ENCODE measurements at regions not wholly inside any gene's neighbourhood (a gene's known extent, or its start where the extent isn't known, plus 50 kb on each side); places are given as distances from the start of the nearest gene placed in this dataset.

DNA sequence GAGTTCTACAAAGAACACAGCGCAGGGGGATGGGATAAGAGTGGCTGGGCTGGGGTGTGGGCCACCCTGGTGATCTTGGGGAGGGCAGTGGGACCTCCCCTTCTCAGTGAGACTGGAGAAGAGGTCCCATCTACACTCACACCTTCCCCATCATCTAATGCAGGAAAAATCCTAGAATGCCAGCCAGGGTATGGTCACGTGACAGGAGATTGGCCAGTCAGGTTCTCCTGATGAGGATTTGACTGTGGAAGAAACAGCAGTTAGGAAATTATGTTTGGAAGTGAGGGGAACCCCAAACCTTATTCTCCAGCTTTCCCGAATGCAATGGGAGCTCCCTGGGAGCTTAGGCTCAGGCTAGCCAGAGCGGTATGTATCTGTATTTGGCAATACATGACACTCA, 158.8 kb upstream of the GRB10 start:
- H3K27me3 Mint-ChIP-seq: peaks cover 5 to 15% of the 10 kb centered on the region in 2 donors
- no peak overlapping the region for H3K4me3 Mint-ChIP-seq
- no peak for DNase-seq
- no peaks in the 10 kb centered on the region for H3K9me3 ChIP-seq (ENCODE audit: control insufficient read depth in 1 of 2, low read length in 2 of 2)
- H3K4me1 Mint-ChIP-seq: no peaks in the 10 kb centered on the region
- peaks cover 0 to 6% (median 0%) of the 10 kb centered on the region in 8 donors for H3K9me3 Mint-ChIP-seq
- no peaks in the 10 kb centered on the region for H3K27me3 ChIP-seq (ENCODE audit: insufficient read depth, low read length)
- H3K4me1 ChIP-seq (ENCODE audit: insufficient read depth, low read length): no peaks in the 10 kb centered on the region
- ChIA-PET CTCF (ENCODE audit: partially characterized antibody) (no interaction called here), POLR2A (ENCODE audit: partially characterized antibody) (no interaction called here)
- H3K36me3 ChIP-seq (ENCODE audit: insufficient read depth, low read length): no peaks in the 10 kb centered on the region
- intact Hi-C loops (cut with micrococcal nuclease): no loop called here
- H3K27ac Mint-ChIP-seq: no peak overlapping the region
- H3K4me3 ChIP-seq (ENCODE audit: low read length in 2 of 2): no peak overlapping the region
- no peaks in the 10 kb centered on the region for H3K36me3 Mint-ChIP-seq
- H3K27ac ChIP-seq (ENCODE audit: low read depth, low read length): no peak overlapping the region

DNA sequence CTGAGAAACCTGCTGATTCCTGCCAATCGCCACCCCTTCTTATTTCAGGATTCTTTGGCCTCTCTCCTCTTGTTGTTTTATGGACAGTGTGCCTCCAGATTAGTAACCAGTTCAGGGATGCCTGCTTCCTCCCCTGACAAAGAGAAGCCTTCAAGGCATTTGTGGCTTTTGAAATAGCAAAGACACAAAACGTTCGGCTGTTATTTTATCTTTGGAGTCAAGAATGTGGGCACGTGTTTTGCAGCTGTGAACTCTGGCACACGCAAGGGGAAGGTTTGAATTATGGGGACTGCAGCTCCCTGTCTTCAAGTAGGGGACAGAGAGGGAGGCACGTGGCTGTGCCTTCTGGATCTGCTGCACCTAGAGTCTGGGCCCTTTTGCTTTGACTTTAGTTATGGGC, 157.9 kb upstream of the GRB10 start:
- H3K36me3 ChIP-seq (ENCODE audit: insufficient read depth, low read length): no peaks in the 10 kb centered on the region
- no peaks in the 10 kb centered on the region for H3K4me1 ChIP-seq (ENCODE audit: insufficient read depth, low read length)
- intact Hi-C loops (cut with micrococcal nuclease): no loop called here
- Mint-ChIP-seq H3K27ac (no peak overlapping the region), H3K4me1 (no peaks in the 10 kb centered on the region), H3K9me3 (peaks cover 0 to 9% (median 5%) of the 10 kb centered on the region in 8 donors), H3K4me3 (no peak overlapping the region), H3K36me3 (no peaks in the 10 kb centered on the region), H3K27me3 (peaks cover 5 to 16% of the 10 kb centered on the region in 2 donors)
- no peak overlapping the region for H3K27ac ChIP-seq (ENCODE audit: low read depth, low read length)
- no peaks in the 10 kb centered on the region for H3K9me3 ChIP-seq (ENCODE audit: control insufficient read depth in 1 of 2, low read length in 2 of 2)
- no peak for DNase-seq
- CTCF ChIA-PET (ENCODE audit: partially characterized antibody): no interaction called here
- H3K4me3 ChIP-seq (ENCODE audit: low read length in 2 of 2): no peak overlapping the region
- POLR2A ChIA-PET (ENCODE audit: partially characterized antibody): no interaction called here
- no peaks in the 10 kb centered on the region for H3K27me3 ChIP-seq (ENCODE audit: insufficient read depth, low read length)

DNA sequence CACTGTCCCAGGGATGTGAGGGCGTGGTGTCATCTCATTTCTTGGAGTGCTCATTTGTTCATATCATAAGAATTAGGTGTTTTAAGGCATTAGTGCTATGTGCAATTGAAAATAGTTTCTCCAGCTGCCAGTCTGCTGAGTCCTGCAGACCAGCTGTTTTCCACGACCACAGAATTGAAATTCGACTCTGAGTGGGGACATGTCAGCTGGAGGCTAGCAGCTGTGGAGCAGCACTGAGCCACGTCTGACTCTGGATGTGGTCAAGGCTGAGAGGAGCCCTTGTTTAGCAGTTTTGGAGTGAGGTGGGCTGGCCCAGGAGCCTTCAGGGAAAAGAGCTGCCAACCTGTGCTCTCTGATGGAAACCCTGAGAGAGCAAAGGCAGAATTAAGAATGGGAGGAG, 156.3 kb upstream of the GRB10 start:
- no peak overlapping the region for H3K4me3 Mint-ChIP-seq
- H3K4me3 ChIP-seq (ENCODE audit: low read length in 2 of 2): no peak overlapping the region
- ChIA-PET POLR2A (ENCODE audit: partially characterized antibody) (no interaction called here), CTCF (ENCODE audit: partially characterized antibody) (no interaction called here)
- no peaks in the 10 kb centered on the region for H3K4me1 ChIP-seq (ENCODE audit: insufficient read depth, low read length)
- H3K27me3 ChIP-seq (ENCODE audit: insufficient read depth, low read length): no peaks in the 10 kb centered on the region
- no peaks in the 10 kb centered on the region for H3K36me3 ChIP-seq (ENCODE audit: insufficient read depth, low read length)
- no peak for DNase-seq
- peaks cover 5 to 17% of the 10 kb centered on the region in 2 donors for H3K27me3 Mint-ChIP-seq
- H3K9me3 Mint-ChIP-seq: peaks cover 0 to 12% (median 7%) of the 10 kb centered on the region in 8 donors
- H3K27ac Mint-ChIP-seq: no peak overlapping the region
- no peaks in the 10 kb centered on the region for H3K9me3 ChIP-seq (ENCODE audit: control insufficient read depth in 1 of 2, low read length in 2 of 2)
- H3K27ac ChIP-seq (ENCODE audit: low read depth, low read length): no peak overlapping the region
- H3K36me3 Mint-ChIP-seq: no peaks in the 10 kb centered on the region
- no peaks in the 10 kb centered on the region for H3K4me1 Mint-ChIP-seq
- intact Hi-C loops (cut with micrococcal nuclease): no loop called here

DNA sequence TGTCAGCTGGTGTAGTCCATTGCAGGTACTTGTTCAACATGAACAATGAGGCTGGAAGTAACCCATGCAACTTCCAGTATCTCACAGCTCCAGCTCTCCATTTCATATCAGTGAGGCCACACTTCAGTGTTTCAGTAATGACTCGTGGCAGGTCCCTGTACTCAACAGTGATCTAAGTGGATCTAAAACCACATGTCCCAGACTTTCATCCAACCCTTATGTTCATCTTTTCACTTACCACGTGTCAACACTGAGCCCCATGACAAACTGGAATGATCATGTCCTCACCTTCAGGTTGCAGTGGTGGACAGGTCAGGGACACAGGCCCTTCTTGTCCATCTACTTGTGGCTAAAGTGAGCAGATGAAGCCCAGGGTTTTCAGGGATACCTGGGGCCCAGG, 155.0 kb upstream of the GRB10 start:
- H3K9me3 ChIP-seq (ENCODE audit: control insufficient read depth in 1 of 2, low read length in 2 of 2): no peaks in the 10 kb centered on the region
- H3K4me3 Mint-ChIP-seq: no peak overlapping the region
- H3K27ac Mint-ChIP-seq: no peak overlapping the region
- ChIA-PET POLR2A (ENCODE audit: partially characterized antibody) (no interaction called here), CTCF (ENCODE audit: partially characterized antibody) (no interaction called here)
- no peaks in the 10 kb centered on the region for H3K27me3 ChIP-seq (ENCODE audit: insufficient read depth, low read length)
- intact Hi-C loops (cut with micrococcal nuclease): no loop called here
- H3K9me3 Mint-ChIP-seq: peaks cover 0 to 18% (median 8%) of the 10 kb centered on the region in 8 donors
- no peak overlapping the region for H3K27ac ChIP-seq (ENCODE audit: low read depth, low read length)
- no peaks in the 10 kb centered on the region for H3K4me1 Mint-ChIP-seq
- DNase-seq: no peak
- no peak overlapping the region for H3K4me3 ChIP-seq (ENCODE audit: low read length in 2 of 2)
- H3K4me1 ChIP-seq (ENCODE audit: insufficient read depth, low read length): no peaks in the 10 kb centered on the region
- H3K27me3 Mint-ChIP-seq: peaks cover 10 to 20% of the 10 kb centered on the region in 2 donors
- no peaks in the 10 kb centered on the region for H3K36me3 ChIP-seq (ENCODE audit: insufficient read depth, low read length)
- H3K36me3 Mint-ChIP-seq: no peaks in the 10 kb centered on the region

DNA sequence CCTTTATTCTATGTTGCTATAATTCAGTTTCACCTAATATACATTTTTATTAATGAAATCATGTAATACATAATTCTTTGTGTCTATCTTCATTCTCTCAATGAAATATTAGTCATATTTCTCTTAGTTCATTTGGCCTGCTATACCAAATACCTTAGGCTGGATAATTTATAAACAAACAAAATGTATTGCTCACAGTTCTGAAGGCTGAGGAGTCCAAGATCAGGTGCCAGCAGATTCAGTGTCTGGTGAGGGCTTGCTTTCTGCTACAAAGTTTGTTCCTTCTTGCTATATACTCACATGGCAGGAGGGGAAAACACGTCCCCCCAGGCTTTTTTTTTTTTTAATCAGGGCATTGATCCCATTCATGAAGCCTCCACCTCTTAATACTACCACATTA, 143.4 kb upstream of the GRB10 start:
- no peak for DNase-seq
- Histone ChIP-seq H3K4me1 (ENCODE audit: insufficient read depth, low read length) (no peaks in the 10 kb centered on the region), H3K27me3 (ENCODE audit: insufficient read depth, low read length) (no peaks in the 10 kb centered on the region), H3K9me3 (ENCODE audit: control insufficient read depth in 1 of 2, low read length in 2 of 2) (no peaks in the 10 kb centered on the region), H3K4me3 (ENCODE audit: low read length in 2 of 2) (no peak overlapping the region), H3K27ac (ENCODE audit: low read depth, low read length) (no peak overlapping the region), H3K36me3 (ENCODE audit: insufficient read depth, low read length) (no peaks in the 10 kb centered on the region)
- ChIA-PET POLR2A (ENCODE audit: partially characterized antibody) (no interaction called here), CTCF (ENCODE audit: partially characterized antibody) (no interaction called here)
- Mint-ChIP-seq H3K27me3 (peaks cover 1 to 6% of the 10 kb centered on the region in 2 donors), H3K36me3 (no peaks in the 10 kb centered on the region), H3K27ac (no peak overlapping the region), H3K4me1 (peaks cover 0 to 2% (median 0%) of the 10 kb centered on the region in 4 donors), H3K9me3 (no peaks in the 10 kb centered on the region), H3K4me3 (no peak overlapping the region)
- intact Hi-C loops (cut with micrococcal nuclease): no loop called here

DNA sequence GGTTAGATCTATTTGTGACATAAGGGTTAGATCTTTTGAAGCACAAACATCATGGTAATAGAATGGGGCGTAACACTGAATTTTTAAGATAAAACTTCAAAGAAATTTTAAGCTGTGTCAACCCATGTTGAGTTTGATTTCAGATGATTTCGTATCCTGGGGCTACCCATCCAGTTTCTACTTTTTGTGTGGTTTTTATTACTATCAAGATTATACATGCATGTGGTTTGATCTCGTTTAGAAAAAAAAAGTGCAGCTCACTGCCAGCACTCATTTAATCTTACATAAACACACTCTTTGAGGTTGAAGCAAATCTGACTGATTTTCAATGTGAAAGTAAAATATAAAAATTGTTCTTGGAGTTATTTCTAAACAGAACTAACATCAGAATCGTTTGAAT, 140.8 kb upstream of the GRB10 start:
- CTCF ChIA-PET (ENCODE audit: partially characterized antibody): no interaction called here
- Mint-ChIP-seq H3K36me3 (no peaks in the 10 kb centered on the region), H3K4me3 (no peak overlapping the region), H3K27me3 (peaks cover 1 to 11% of the 10 kb centered on the region in 2 donors), H3K27ac (no peak overlapping the region), H3K4me1 (peaks cover 0 to 2% (median 0%) of the 10 kb centered on the region in 4 donors), H3K9me3 (no peaks in the 10 kb centered on the region)
- no peak overlapping the region for H3K27ac ChIP-seq (ENCODE audit: low read depth, low read length)
- no peaks in the 10 kb centered on the region for H3K36me3 ChIP-seq (ENCODE audit: insufficient read depth, low read length)
- no peak overlapping the region for H3K4me3 ChIP-seq (ENCODE audit: low read length in 2 of 2)
- H3K9me3 ChIP-seq (ENCODE audit: control insufficient read depth in 1 of 2, low read length in 2 of 2): no peaks in the 10 kb centered on the region
- H3K27me3 ChIP-seq (ENCODE audit: insufficient read depth, low read length): no peaks in the 10 kb centered on the region
- H3K4me1 ChIP-seq (ENCODE audit: insufficient read depth, low read length): no peaks in the 10 kb centered on the region
- POLR2A ChIA-PET (ENCODE audit: partially characterized antibody): no interaction called here
- no peak for DNase-seq
- intact Hi-C loops (cut with micrococcal nuclease): no loop called here

DNA sequence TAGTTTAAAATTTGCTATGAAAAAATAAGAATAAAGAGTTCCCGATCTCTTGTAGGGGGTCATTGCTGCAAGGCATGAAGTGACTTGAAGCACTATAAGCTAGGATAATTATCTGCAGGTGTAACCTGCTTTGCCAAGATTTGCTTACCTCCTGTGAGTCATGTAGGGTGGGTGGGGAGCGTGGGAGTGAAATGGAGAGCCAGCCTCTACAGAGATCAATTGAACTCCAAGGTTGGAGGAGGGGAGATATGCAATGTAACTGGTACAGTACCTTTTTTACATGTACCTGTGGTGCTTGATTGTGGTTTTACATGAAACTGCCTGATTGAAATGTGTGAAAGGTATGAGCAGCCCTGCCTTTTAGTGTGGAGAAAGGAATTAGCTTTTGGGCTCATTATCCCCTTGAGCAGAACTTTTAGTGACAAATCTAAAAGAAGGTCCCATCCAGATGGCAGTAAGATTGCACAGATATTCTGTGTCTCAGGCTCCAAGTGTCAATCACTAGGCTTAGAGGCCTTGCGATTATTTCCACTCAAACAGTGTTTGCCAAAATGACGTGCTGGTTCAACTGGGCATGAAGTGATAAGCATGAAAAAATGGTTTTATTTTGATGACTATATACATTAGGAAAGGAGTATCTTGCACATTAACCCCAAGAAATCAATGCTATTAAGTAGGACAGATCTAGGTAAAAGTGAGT, 138.6 kb upstream of the GRB10 start:
- H3K9me3 ChIP-seq (ENCODE audit: control insufficient read depth in 1 of 2, low read length in 2 of 2): no peaks in the 10 kb centered on the region
- H3K27me3 ChIP-seq (ENCODE audit: insufficient read depth, low read length): no peaks in the 10 kb centered on the region
- peaks cover 0 to 2% (median 0%) of the 10 kb centered on the region in 4 donors for H3K4me1 Mint-ChIP-seq
- no peak overlapping the region for H3K27ac Mint-ChIP-seq
- no peak overlapping the region for H3K4me3 ChIP-seq (ENCODE audit: low read length in 2 of 2)
- no peaks in the 10 kb centered on the region for H3K9me3 Mint-ChIP-seq
- H3K27me3 Mint-ChIP-seq: peaks cover 0 to 9% of the 10 kb centered on the region in 2 donors
- DNase-seq: no peak
- H3K36me3 ChIP-seq (ENCODE audit: insufficient read depth, low read length): no peaks in the 10 kb centered on the region
- no peak overlapping the region for H3K4me3 Mint-ChIP-seq
- POLR2A ChIA-PET (ENCODE audit: partially characterized antibody): no interaction called here
- no peaks in the 10 kb centered on the region for H3K36me3 Mint-ChIP-seq
- CTCF ChIA-PET (ENCODE audit: partially characterized antibody): no interaction called here
- intact Hi-C loops (cut with micrococcal nuclease): no loop called here
- no peak overlapping the region for H3K27ac ChIP-seq (ENCODE audit: low read depth, low read length)
- H3K4me1 ChIP-seq (ENCODE audit: insufficient read depth, low read length): no peaks in the 10 kb centered on the region
